Hepatocyte (in vitro differentiated cells): ENCODE measurements at regions not wholly inside any gene's neighbourhood (a gene's known extent, or its start where the extent isn't known, plus 50 kb on each side); places are given as distances from the start of the nearest gene placed in this dataset. TPM values are rescaled to one million over a fixed set of nuclear protein-coding genes. Genes with fewer than 3 reads are reported as not detected.
"Not testable (repeated sequence)": the region's sequence is repeated elsewhere in the genome, so short reads cannot be mapped to it uniquely, and the experiment has no call there.

Source experiments
- DNase-seq: peaks from one replicate; pipeline ENCODE4 v3.0.0-alpha.2; 2016; ENCODE audit warnings: low spot score
- H2AFZ ChIP-seq: fragments of 200-600 bp; sonication (generic); 2 replicates; pipeline ENCODE4 v1.6.0; 2016; ENCODE audit warnings: antibody characterized with exemption, mild to moderate bottlenecking
- H3K27ac ChIP-seq: fragments of 200-600 bp; sonication (generic); 2 replicates; pipeline ENCODE4 v1.5.1; 2016; ENCODE audit warnings: mild to moderate bottlenecking
- H3K27me3 ChIP-seq: fragments of 200-600 bp; sonication (generic); 2 replicates; pipeline ENCODE4 v1.6.1; 2016
- H3K36me3 ChIP-seq: fragments of 200-600 bp; sonication (generic); replicated peaks from 2 replicates; pipeline ENCODE4 v1.5.1; 2016; ENCODE audit warnings: low read depth; ENCODE audit not compliant: insufficient read depth
- H3K4me1 ChIP-seq: fragments of 200-600 bp; sonication (generic); 2 replicates; pipeline ENCODE4 v1.5.1; 2016; ENCODE audit warnings: mild to moderate bottlenecking, moderate library complexity; ENCODE audit not compliant: insufficient read depth
- H3K4me2 ChIP-seq: fragments of 200-600 bp; sonication (generic); 2 replicates; pipeline ENCODE4 v1.6.0; 2016
- H3K4me3 ChIP-seq: fragments of 200-600 bp; sonication (generic); 2 replicates; pipeline ENCODE4 v1.5.1; 2016; ENCODE audit warnings: mild to moderate bottlenecking
- H3K79me2 ChIP-seq: fragments of 200-600 bp; sonication (generic); 2 replicates; pipeline ENCODE4 v1.6.0; 2017; ENCODE audit warnings: mild to moderate bottlenecking
- H3K9me2 ChIP-seq: fragments of 200-600 bp; sonication (generic); replicated peaks from 2 replicates; pipeline ENCODE4 v1.6.0; 2017; ENCODE audit warnings: mild to moderate bottlenecking; ENCODE audit not compliant: insufficient read depth
- H3K9me3 ChIP-seq: fragments of 200-600 bp; sonication (generic); 2 replicates; pipeline ENCODE4 v1.5.1; 2016; ENCODE audit warnings: low read depth, mild to moderate bottlenecking
- H4K20me1 ChIP-seq: fragments of 200-600 bp; sonication (generic); 2 replicates; pipeline ENCODE4 v1.6.0; 2016; ENCODE audit warnings: mild to moderate bottlenecking; ENCODE audit not compliant: insufficient read depth, poor library complexity, severe bottlenecking
- WGBS: methylation state at CpG from one replicate; pipeline ENCODE4 v1.1.6; 2016; ENCODE audit warnings: low lambda C conversion rate; ENCODE audit errors: missing lambda C conversion rate; 5-methylcytosine and 5-hydroxymethylcytosine counted together
- microRNA-seq: library from miRNA; unstranded; fragments of <30 nt; microRNA quantifications from one replicate; pipeline ENCODE4, GENCODE V29; 2017
- small RNA-seq: library from RNA; depleted of rRNA; stranded (forward); fragments of <200 nt; gene quantifications from one replicate; pipeline ENCODE3, GENCODE V24; 2014

- H4K20me1 ChIP-seq, H3K27me3 ChIP-seq, H3K4me3 ChIP-seq, DNase-seq, H3K36me3 ChIP-seq, H3K27ac ChIP-seq, H2AFZ ChIP-seq, H3K9me3 ChIP-seq, H3K79me2 ChIP-seq, H3K9me2 ChIP-seq, H3K4me2 ChIP-seq, H3K4me1 ChIP-seq: not testable (repeated sequence)
- WGBS = 85% methylated on average over 14 of the region's 15 CpGs
These were observed 57.3 kb upstream of the METTL9 start for GRCh38 chr16:21542075-21542474.

DNA sequence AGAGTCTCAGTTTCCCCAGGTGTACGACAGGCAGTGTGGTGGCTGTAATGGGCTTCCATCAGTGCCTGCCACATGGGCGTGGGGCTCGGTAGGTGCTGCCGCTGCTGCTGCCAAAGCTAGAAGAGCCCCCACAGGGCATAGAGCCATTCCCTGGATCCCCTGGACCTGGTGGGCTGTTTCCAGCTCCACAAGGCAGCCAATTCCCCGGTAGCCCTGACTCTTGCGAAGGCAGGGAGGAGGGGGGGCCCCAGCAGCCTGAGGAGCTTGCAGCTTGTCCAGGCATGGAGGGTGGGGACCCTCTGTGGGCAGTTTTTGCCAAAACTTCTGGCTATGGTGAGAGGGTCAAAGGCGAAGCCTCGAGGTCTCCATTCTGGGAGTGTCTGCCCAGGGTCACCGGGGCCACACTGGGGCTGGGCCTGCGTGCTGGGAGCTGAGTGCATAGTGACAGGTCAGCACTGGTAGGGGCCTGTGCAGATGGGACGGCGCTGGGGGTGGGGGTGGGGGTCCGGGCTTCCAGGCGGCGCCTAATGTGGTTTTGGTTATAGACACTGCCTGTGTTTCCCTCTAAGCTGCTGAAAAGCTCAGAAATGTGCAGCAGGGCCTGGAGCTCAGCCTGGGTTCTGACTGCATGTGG, 56.8 kb upstream of the METTL9 start:
- not testable (repeated sequence) for DNase-seq, H3K27me3 ChIP-seq, H3K4me1 ChIP-seq, H2AFZ ChIP-seq, H3K79me2 ChIP-seq, H3K36me3 ChIP-seq, H3K4me3 ChIP-seq, H3K9me2 ChIP-seq, H4K20me1 ChIP-seq, H3K27ac ChIP-seq, H3K9me3 ChIP-seq, H3K4me2 ChIP-seq
- 91% methylated on average over 7 of the region's 15 CpGs for WGBS

DNA sequence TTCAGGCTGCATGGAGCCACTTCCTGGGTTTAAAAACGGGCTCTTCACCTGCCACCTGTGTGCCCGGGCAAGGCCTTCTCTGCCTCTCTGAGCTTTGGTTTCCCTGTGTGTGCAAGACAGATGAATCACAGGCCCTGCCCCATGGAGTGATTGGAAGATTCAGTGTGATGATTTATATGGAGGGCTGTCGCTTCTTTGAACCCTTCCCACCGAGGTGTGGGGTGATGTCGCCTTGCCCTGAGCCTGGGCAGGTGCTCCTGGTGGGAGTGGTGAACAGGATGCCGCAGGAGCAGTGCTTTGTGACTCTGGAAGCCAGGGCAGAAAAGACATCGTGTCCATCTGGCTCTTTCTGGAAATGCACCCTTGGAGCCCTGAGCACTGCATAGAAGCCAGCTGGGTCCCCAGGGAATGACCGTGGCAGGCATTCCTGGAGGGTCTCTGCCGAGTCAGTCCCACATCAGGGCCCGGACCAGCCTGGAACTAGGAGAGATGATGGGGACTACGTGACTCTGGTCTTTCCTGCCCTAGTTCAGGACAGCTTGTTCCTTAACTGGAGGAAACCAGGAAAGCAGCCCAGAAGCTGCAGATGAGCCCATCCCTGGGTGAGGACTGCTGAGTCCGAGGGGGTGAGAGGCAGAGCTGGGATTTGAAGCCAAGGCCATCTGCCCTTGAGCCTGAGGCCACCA, 56.1 kb upstream of the METTL9 start:
- H3K4me3 ChIP-seq, H3K36me3 ChIP-seq, H3K27ac ChIP-seq, H3K79me2 ChIP-seq, H4K20me1 ChIP-seq, H3K9me3 ChIP-seq, H3K4me1 ChIP-seq, H3K4me2 ChIP-seq, H2AFZ ChIP-seq, H3K27me3 ChIP-seq, H3K9me2 ChIP-seq, DNase-seq: not testable (repeated sequence)
- WGBS = 83% methylated on average over 12 of the region's 12 CpGs

- H3K9me2 ChIP-seq, H3K36me3 ChIP-seq, H3K27ac ChIP-seq, H2AFZ ChIP-seq, H3K4me3 ChIP-seq, H3K79me2 ChIP-seq, H3K4me2 ChIP-seq, H3K4me1 ChIP-seq, H4K20me1 ChIP-seq, DNase-seq, H3K9me3 ChIP-seq, H3K27me3 ChIP-seq: not testable (repeated sequence)
- 88% methylated on average over 30 of the region's 30 CpGs for WGBS
These were observed 53.6 kb upstream of the METTL9 start for GRCh38 chr16:21545664-21546326.

GRCh38 chr16:21549396-21549795, 50.0 kb upstream of the METTL9 start:
- WGBS = 89% methylated on average over 7 of the region's 7 CpGs
- H3K79me2 ChIP-seq, DNase-seq: not testable (repeated sequence)

More at GRCh38 chr16:21549396-21549795, 50.0 kb upstream of the METTL9 start:
- not testable (repeated sequence) for H3K4me1 ChIP-seq, H3K9me3 ChIP-seq, H3K4me3 ChIP-seq, H3K9me2 ChIP-seq, H3K27ac ChIP-seq, H3K36me3 ChIP-seq, H4K20me1 ChIP-seq, H3K27me3 ChIP-seq, H2AFZ ChIP-seq, H3K4me2 ChIP-seq

Small RNAs in the stretch of these regions (microRNA-seq; reads per million reads assigned to microRNA genes)
- gene MIR3680-1 = not detected

Small RNAs in the stretch of these regions (small RNA-seq; reads per million reads assigned to genes)
- not detected for gene MIR3680-1
